ENCODE measurements at regions not wholly inside any gene's neighbourhood (a gene's known extent, or its start where the extent isn't known, plus 50 kb on each side); places are given as distances from the start of the nearest gene placed in this dataset.
"Not testable (repeated sequence)": the region's sequence is repeated elsewhere in the genome, so short reads cannot be mapped to it uniquely, and the experiment has no call there.

- DNase-seq (ENCODE audit: low read depth in 2 of 2): no peak
Observed at GRCh38 chr1:192862271-192862670, 53.4 kb downstream of the RGS2 start.

- no peak for DNase-seq (ENCODE audit: low read depth in 2 of 2)
Observed at GRCh38 chr1:192866241-192866868, 57.5 kb downstream of the RGS2 start.

- no peak for DNase-seq (ENCODE audit: low read depth in 2 of 2)
Observed at GRCh38 chr1:192867180-192867579, 58.3 kb downstream of the RGS2 start.

GRCh38 chr1:192869308-192869940 is 60.6 kb downstream of the RGS2 start:
- no peak for DNase-seq (ENCODE audit: low read depth in 2 of 2)

GRCh38 chr1:192872010-192872409 is 63.2 kb downstream of the RGS2 start:
- DNase-seq (ENCODE audit: low read depth in 2 of 2): no peak

GRCh38 chr1:192873836-192874235 is 65.0 kb downstream of the RGS2 start:
- no peak for DNase-seq (ENCODE audit: low read depth in 2 of 2)

- no peak for DNase-seq (ENCODE audit: low read depth in 2 of 2)
Observed at GRCh38 chr1:192876633-192877032, 67.8 kb downstream of the RGS2 start.

GRCh38 chr1:192877283-192877886 is 68.5 kb downstream of the RGS2 start:
- no peak for DNase-seq (ENCODE audit: low read depth in 2 of 2)

- DNase-seq (ENCODE audit: low read depth in 2 of 2): no peak
Observed at GRCh38 chr1:192878249-192878648, 69.4 kb downstream of the RGS2 start.

GRCh38 chr1:192879406-192879805 is 70.6 kb downstream of the RGS2 start:
- DNase-seq (ENCODE audit: low read depth in 2 of 2): no peak

GRCh38 chr1:192880231-192880630 is 71.4 kb downstream of the RGS2 start:
- no peak for DNase-seq (ENCODE audit: low read depth in 2 of 2)

GRCh38 chr1:192884241-192884640 is 75.4 kb downstream of the RGS2 start:
- peak; percentile 1 to 11 for DNase-seq (ENCODE audit: low read depth in 2 of 2)

GRCh38 chr1:192885387-192885786 is 76.5 kb downstream of the RGS2 start:
- not testable (repeated sequence) for DNase-seq (ENCODE audit: low read depth in 2 of 2)

- no peak for DNase-seq (ENCODE audit: low read depth in 2 of 2)
Observed at GRCh38 chr1:192887426-192887825, 78.6 kb downstream of the RGS2 start.

- no peak for DNase-seq (ENCODE audit: low read depth in 2 of 2)
Observed at GRCh38 chr1:192888574-192888973, 79.7 kb downstream of the RGS2 start.

GRCh38 chr1:192889082-192889481 is 80.2 kb downstream of the RGS2 start:
- DNase-seq (ENCODE audit: low read depth in 2 of 2): no peak

- DNase-seq (ENCODE audit: low read depth in 2 of 2): no peak
Observed at GRCh38 chr1:192890134-192890533, 81.3 kb downstream of the RGS2 start.

GRCh38 chr1:192892934-192893333 is 84.1 kb downstream of the RGS2 start:
- DNase-seq (ENCODE audit: low read depth in 2 of 2): no peak

- not testable (repeated sequence) for DNase-seq (ENCODE audit: low read depth in 2 of 2)
Observed at GRCh38 chr1:192895487-192895886, 86.6 kb downstream of the RGS2 start.

- no peak for DNase-seq (ENCODE audit: low read depth in 2 of 2)
Observed at GRCh38 chr1:192896376-192896775, 87.5 kb downstream of the RGS2 start.

- DNase-seq (ENCODE audit: low read depth in 2 of 2): no peak
Observed at GRCh38 chr1:192901500-192901899, 92.7 kb downstream of the RGS2 start.

- DNase-seq (ENCODE audit: low read depth in 2 of 2): no peak
Observed at GRCh38 chr1:192903142-192903541, 94.3 kb downstream of the RGS2 start.

GRCh38 chr1:192904438-192904895 is 95.6 kb downstream of the RGS2 start:
- DNase-seq (ENCODE audit: low read depth in 2 of 2): no peak

Data from dermis microvascular lymphatic vessel endothelial cell (primary cell).